ENCODE measurements at regions not wholly inside any gene's neighbourhood (a gene's known extent, or its start where the extent isn't known, plus 50 kb on each side); places are given as distances from the start of the nearest gene placed in this dataset.

GRCh38 chr6:99138445-99138844 is 190.7 kb upstream of the FBXL4 start:
- no peak for DNase-seq

GRCh38 chr6:99137314-99137713 is 189.6 kb upstream of the FBXL4 start:
- DNase-seq = no peak

GRCh38 chr6:99136488-99136887 is 188.7 kb upstream of the FBXL4 start:
- no peak for DNase-seq

- no peak for DNase-seq
These were observed 184.4 kb upstream of the FBXL4 start for GRCh38 chr6:99132026-99132635.

GRCh38 chr6:99130897-99131873 is 183.4 kb upstream of the FBXL4 start:
- DNase-seq = no peak

GRCh38 chr6:99129835-99130234 is 182.1 kb upstream of the FBXL4 start:
- DNase-seq = no peak

- no peak for DNase-seq
These were observed 174.0 kb upstream of the FBXL4 start for GRCh38 chr6:99121748-99122147.

- DNase-seq = no peak
These were observed 172.9 kb upstream of the FBXL4 start for GRCh38 chr6:99120641-99121040.

GRCh38 chr6:99119109-99120031 is 171.6 kb upstream of the FBXL4 start:
- DNase-seq = peak in 1 of 2 donors; percentile 73

GRCh38 chr6:99114769-99115406 is 167.1 kb upstream of the FBXL4 start:
- DNase-seq = no peak

- no peak for DNase-seq
These were observed 163.8 kb upstream of the FBXL4 start for GRCh38 chr6:99111590-99111989.

- no peak for DNase-seq
These were observed 162.3 kb upstream of the FBXL4 start for GRCh38 chr6:99110029-99110428.

GRCh38 chr6:99104218-99104617 is 156.5 kb upstream of the FBXL4 start:
- no peak for DNase-seq

- no peak for DNase-seq
These were observed 151.5 kb upstream of the FBXL4 start for GRCh38 chr6:99099243-99099642.

- no peak for DNase-seq
These were observed 148.4 kb upstream of the FBXL4 start for GRCh38 chr6:99096170-99096569.

- no peak for DNase-seq
These were observed 145.9 kb upstream of the FBXL4 start for GRCh38 chr6:99093456-99094190.

- no peak for DNase-seq
These were observed 144.7 kb upstream of the FBXL4 start for GRCh38 chr6:99092461-99092860.

GRCh38 chr6:99091985-99092384 is 144.2 kb upstream of the FBXL4 start:
- DNase-seq = no peak

- no peak for DNase-seq
These were observed 132.4 kb upstream of the FBXL4 start for GRCh38 chr6:99080191-99080590.

- no peak for DNase-seq
These were observed 131.3 kb upstream of the FBXL4 start for GRCh38 chr6:99079058-99079457.

- DNase-seq = no peak
These were observed 125.5 kb upstream of the FBXL4 start for GRCh38 chr6:99073223-99073622.

- no peak for DNase-seq
These were observed 118.3 kb upstream of the FBXL4 start for GRCh38 chr6:99066044-99066443.

Data from hippocampal formation (tissue), 2 donors.